ENCODE measurements at regions not wholly inside any gene's neighbourhood (a gene's known extent, or its start where the extent isn't known, plus 50 kb on each side); places are given as distances from the start of the nearest gene placed in this dataset.
A peak's percentile ranks its signal among the peaks of the same experiment; 100 is the strongest.

DNA sequence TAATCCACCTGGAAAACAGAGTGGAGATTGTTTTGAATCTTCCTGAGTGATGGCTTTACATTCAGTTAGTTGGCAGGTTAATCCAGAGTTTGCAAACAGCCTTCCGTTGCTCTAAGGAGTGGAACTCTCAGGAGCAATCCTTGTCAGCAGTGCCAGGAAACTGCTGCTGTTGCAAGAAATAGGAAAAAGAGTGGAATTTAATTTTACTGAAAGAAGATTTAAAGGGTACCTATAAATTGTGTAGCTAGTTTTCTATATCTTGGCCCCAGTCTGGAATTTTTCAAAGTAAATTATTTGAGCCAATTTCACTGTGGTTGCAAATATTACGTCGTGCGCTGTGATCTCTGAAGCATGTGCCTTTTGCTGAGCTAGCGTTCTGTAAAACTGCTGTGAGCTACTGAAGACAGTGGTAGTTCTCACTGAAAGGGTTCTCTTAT lies 55.5 kb upstream of the SLC5A12 start:
- Histone ChIP-seq H3K27me3 (ENCODE audit: control insufficient read depth, insufficient read depth, low read length) (no peaks in the 10 kb centered on the region), H3K4me2 (ENCODE audit: low read length) (peak overlapping the region; percentile 61), H3K9ac (ENCODE audit: low read depth, low read length) (peak overlapping the region; percentile 1), H3K4me1 (ENCODE audit: control insufficient read depth, insufficient read depth, low read length) (peaks cover 23% of the 10 kb centered on the region), H3K36me3 (ENCODE audit: insufficient read depth, low read length) (no peaks in the 10 kb centered on the region), H3K9me3 (replicated peaks; ENCODE audit: low read length) (no peaks in the 10 kb centered on the region), H3K4me3 (ENCODE audit: low read length) (peak overlapping the region; percentile 43)

DNA sequence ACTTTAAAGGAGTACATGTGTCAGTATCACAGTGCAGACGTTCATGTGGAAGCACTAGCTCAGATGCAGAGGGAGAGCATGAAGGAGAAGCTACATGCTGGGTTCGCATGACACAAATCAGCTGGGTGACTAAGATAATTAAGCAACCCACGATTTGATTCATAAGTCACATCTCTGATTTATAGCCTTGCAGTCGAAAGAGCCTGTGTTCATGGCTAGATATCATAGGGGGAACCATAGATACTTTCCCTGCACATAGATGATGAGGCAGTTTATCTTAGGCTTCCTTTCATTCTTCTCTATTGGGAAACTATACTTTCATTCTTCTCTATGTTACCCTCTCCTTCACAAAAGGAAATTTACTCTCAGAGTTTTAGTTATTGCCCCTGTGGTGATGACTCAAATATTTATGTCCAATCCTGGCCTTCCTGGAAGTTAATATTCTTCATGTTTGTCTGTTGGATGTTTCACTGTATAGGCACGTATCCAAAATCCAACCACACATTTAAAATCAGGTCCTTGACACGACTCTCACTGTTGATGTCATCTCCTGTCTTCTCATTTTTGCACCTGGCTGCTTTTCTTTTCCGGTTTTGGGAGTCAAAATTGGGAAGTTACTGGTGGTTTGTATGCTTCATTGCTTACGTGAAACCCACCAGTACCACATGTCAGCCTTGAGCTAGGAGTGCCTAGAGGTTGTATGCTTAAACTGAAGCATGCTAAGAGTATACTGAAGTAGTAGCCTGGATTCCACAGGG lies 56.3 kb upstream of the SLC5A12 start:
- Histone ChIP-seq H3K4me1 (ENCODE audit: control insufficient read depth, insufficient read depth, low read length) (peaks cover 23% of the 10 kb centered on the region), H3K9me3 (replicated peaks; ENCODE audit: low read length) (no peaks in the 10 kb centered on the region), H3K4me3 (ENCODE audit: low read length) (peak overlapping the region; percentile 43), H3K4me2 (ENCODE audit: low read length) (peak overlapping the region; percentile 61), H3K36me3 (ENCODE audit: insufficient read depth, low read length) (no peaks in the 10 kb centered on the region), H3K9ac (ENCODE audit: low read depth, low read length) (peak overlapping the region; percentile 1), H3K27me3 (ENCODE audit: control insufficient read depth, insufficient read depth, low read length) (no peaks in the 10 kb centered on the region)

DNA sequence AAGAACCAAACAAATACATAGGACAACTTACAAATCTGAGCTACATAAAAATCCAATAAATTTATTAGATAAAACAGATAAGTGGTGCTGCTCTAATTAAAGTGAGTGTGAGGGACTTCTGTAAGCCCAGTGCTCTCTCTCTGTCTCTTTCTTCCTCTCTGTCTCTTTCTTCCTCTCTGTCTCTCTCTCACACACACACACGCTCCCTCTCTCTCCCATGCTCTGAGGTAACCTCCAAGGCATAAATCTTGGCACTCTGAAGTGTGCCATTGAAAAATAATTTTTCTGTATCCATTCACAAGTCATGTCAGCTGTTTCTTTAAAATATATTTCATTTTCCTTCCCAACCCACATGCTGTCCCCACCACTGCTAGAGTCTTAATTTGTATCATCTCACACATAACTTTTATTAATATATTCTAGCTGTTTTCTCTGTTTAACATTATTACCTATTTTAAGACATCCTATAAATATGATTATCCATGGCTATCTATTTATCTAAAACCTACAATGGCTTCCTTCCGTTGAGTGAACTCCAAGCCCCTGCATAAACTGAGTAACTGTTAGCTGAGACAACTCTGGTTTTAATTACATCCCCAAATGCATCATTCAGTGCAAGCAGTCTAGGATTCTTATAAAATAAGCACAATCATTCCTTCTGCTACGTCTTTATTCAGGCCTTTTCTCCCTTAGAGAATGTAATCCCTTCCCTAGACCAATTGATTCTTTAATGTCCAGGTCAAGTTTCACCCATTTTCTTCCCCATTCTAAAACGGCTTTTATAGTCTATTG lies 57.4 kb upstream of the SLC5A12 start:
- Histone ChIP-seq H3K4me3 (ENCODE audit: low read length) (no peak overlapping the region), H3K36me3 (ENCODE audit: insufficient read depth, low read length) (no peaks in the 10 kb centered on the region), H3K4me1 (ENCODE audit: control insufficient read depth, insufficient read depth, low read length) (peaks cover 23% of the 10 kb centered on the region), H3K4me2 (ENCODE audit: low read length) (no peak overlapping the region), H3K9ac (ENCODE audit: low read depth, low read length) (no peak overlapping the region), H3K27me3 (ENCODE audit: control insufficient read depth, insufficient read depth, low read length) (no peaks in the 10 kb centered on the region), H3K9me3 (replicated peaks; ENCODE audit: low read length) (peaks cover 6% of the 10 kb centered on the region)

DNA sequence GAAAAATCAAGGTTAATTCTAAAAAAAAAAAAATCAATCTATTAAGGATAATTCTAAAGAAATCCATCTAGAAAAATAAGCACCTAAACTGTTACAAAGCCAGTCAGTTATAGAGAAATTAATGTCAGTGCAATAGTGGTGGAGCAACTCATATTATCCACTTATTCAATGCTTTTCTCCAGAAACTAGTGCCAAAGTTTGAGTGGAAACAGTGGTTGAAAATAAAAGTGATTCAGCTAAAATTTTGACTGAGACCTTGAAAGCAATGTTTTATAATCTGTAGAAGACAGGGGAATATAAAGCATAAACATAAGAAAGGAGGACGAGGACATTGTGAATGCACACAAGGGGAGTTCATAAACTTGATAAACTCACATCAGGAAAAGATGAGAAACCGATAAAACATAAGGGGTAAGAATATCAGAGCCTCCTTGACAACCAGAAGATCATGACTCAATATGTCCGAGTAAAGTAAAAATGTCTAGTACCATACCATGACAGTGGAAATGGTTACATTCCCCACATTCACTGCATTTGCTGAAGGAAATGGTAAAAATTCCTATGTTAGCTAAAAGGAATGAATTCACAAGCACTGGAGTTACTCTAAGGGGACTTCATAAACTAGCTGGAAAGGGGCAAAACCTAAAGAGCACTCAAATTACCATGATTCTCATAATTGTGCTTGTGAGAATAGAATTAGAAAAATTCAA lies 58.7 kb upstream of the SLC5A12 start:
- H3K9me3 ChIP-seq (replicated peaks; ENCODE audit: low read length): peaks cover 7% of the 10 kb centered on the region
- peaks cover 23% of the 10 kb centered on the region for H3K4me1 ChIP-seq (ENCODE audit: control insufficient read depth, insufficient read depth, low read length)
- no peak overlapping the region for H3K9ac ChIP-seq (ENCODE audit: low read depth, low read length)
- no peak overlapping the region for H3K4me3 ChIP-seq (ENCODE audit: low read length)
- H3K36me3 ChIP-seq (ENCODE audit: insufficient read depth, low read length): no peaks in the 10 kb centered on the region
- no peaks in the 10 kb centered on the region for H3K27me3 ChIP-seq (ENCODE audit: control insufficient read depth, insufficient read depth, low read length)
- no peak overlapping the region for H3K4me2 ChIP-seq (ENCODE audit: low read length)

DNA sequence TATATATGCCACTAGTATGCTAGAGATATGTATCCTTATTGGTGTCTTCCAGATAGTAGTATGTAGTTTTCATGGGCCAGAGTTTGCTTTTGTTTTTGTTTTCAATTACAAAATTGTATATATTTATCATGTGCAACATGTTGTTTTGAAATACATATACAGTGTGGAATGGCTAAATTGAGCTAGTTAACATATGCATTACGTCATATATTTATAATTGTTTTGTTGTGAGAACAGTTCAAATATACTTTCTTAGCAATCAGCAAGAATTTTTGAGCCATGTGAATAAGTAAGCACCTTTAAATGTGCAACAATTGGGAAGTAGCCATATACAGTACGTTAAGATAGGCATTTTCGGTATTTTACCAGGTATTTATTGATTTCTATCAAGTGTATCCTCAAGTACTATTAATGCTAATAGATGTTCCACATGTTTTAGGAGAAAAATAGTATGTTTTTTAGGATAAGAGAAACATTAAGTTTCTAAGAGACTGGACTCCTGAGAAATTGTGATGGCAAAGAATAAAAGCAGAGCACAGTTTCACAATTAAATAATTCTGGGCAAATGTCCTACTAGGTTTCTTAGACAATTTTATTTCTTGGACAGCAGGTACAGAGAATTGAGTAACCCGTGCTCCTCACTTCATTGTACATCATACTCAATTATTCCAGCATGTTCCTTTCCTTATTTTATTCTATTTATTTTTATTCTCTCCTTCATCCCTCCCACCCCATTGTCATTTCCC lies 60.5 kb upstream of the SLC5A12 start:
- peaks cover 22% of the 10 kb centered on the region for H3K4me1 ChIP-seq (ENCODE audit: control insufficient read depth, insufficient read depth, low read length)
- peaks cover 7% of the 10 kb centered on the region for H3K9me3 ChIP-seq (replicated peaks; ENCODE audit: low read length)
- H3K36me3 ChIP-seq (ENCODE audit: insufficient read depth, low read length): no peaks in the 10 kb centered on the region
- H3K9ac ChIP-seq (ENCODE audit: low read depth, low read length): no peak overlapping the region
- no peak overlapping the region for H3K4me3 ChIP-seq (ENCODE audit: low read length)
- H3K4me2 ChIP-seq (ENCODE audit: low read length): no peak overlapping the region
- no peaks in the 10 kb centered on the region for H3K27me3 ChIP-seq (ENCODE audit: control insufficient read depth, insufficient read depth, low read length)

DNA sequence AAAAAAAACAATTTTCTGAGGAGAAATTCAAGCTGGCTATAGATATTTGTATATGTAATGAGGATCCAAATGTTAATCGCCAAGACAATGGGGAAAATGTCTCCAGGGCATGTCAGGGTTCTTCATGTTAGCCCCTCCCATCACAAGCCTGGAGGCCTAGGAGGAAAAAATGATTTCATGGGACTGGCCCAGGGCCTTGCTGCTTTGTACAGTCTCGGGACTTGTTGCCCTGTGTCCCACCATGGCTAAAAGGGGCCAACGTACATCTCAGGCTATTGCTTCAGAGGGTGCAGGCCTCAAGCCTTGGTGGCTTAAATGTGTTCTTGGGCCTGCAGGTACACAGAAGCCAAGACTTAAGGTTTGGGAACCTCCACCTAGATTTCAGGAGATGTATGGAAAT lies 62.1 kb upstream of the SLC5A12 start:
- no peak overlapping the region for H3K9ac ChIP-seq (ENCODE audit: low read depth, low read length)
- H3K4me2 ChIP-seq (ENCODE audit: low read length): no peak overlapping the region
- H3K4me3 ChIP-seq (ENCODE audit: low read length): no peak overlapping the region
- no peaks in the 10 kb centered on the region for H3K27me3 ChIP-seq (ENCODE audit: control insufficient read depth, insufficient read depth, low read length)
- H3K4me1 ChIP-seq (ENCODE audit: control insufficient read depth, insufficient read depth, low read length): peaks cover 7% of the 10 kb centered on the region
- no peaks in the 10 kb centered on the region for H3K36me3 ChIP-seq (ENCODE audit: insufficient read depth, low read length)
- peaks cover 7% of the 10 kb centered on the region for H3K9me3 ChIP-seq (replicated peaks; ENCODE audit: low read length)

DNA sequence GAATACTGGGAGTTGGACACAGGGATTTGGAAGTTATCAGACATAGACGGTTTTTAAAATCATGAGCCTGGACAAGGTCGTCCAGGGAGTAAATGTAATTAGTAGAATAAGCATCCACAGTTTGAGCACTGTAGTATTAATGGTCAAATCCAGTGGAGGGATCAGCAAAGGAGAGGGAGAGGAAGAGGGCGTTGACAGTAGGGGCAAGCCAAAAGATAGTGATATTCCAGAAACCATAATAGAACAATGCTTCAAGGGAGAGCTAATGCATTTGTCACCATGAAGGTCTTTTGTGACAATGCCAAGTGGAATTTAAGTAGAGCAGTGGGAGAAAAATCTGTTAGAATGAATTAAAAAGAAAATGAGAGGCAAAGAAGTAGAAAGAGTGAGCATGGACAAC lies 68.9 kb upstream of the SLC5A12 start:
- Histone ChIP-seq H3K27me3 (ENCODE audit: control insufficient read depth, insufficient read depth, low read length) (no peaks in the 10 kb centered on the region), H3K4me1 (ENCODE audit: control insufficient read depth, insufficient read depth, low read length) (peaks cover 5% of the 10 kb centered on the region), H3K4me3 (ENCODE audit: low read length) (no peak overlapping the region), H3K36me3 (ENCODE audit: insufficient read depth, low read length) (no peaks in the 10 kb centered on the region), H3K9me3 (replicated peaks; ENCODE audit: low read length) (no peaks in the 10 kb centered on the region), H3K9ac (ENCODE audit: low read depth, low read length) (no peak overlapping the region), H3K4me2 (ENCODE audit: low read length) (no peak overlapping the region)

DNA sequence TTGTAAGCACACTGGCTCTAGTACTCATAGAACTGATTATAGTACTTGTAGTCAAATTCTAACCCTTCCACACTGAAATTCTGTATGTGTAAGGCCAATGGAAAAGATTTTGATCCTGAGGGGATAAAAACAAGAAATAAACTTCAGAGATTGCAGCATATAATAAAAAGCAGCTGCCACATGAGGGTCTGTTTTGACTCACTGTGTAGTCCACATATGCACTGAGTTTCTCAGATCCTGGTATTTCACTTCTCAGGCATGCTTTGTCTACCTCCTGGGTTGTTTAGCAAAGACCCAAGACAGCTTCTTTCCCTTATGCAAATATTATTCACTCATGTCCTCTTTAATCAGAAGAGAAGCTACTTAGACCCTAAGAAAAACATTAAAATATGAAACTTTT lies 71.1 kb upstream of the SLC5A12 start:
- Histone ChIP-seq H3K9me3 (replicated peaks; ENCODE audit: low read length) (no peaks in the 10 kb centered on the region), H3K4me3 (ENCODE audit: low read length) (no peak overlapping the region), H3K4me2 (ENCODE audit: low read length) (no peak overlapping the region), H3K36me3 (ENCODE audit: insufficient read depth, low read length) (no peaks in the 10 kb centered on the region), H3K9ac (ENCODE audit: low read depth, low read length) (no peak overlapping the region), H3K27me3 (ENCODE audit: control insufficient read depth, insufficient read depth, low read length) (no peaks in the 10 kb centered on the region), H3K4me1 (ENCODE audit: control insufficient read depth, insufficient read depth, low read length) (no peaks in the 10 kb centered on the region)

DNA sequence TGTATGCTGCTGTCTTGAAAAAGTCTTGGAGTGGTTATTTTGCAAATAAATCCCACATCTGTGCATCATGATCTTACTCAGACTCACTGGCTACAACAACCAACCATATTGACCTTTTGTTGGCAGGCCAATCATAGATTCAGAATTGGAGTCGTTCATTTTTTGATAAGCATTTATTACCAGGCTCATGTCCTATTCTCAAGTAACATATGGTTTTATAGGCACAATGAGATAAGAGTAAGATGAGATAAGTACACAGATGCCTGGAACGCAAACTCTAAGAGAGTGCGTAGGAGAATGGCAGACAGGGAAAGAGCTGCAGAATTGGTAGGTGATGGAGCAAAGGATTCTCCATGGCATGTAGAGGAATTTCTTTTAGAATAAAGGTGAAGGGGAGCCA lies 71.6 kb upstream of the SLC5A12 start:
- no peaks in the 10 kb centered on the region for H3K36me3 ChIP-seq (ENCODE audit: insufficient read depth, low read length)
- no peaks in the 10 kb centered on the region for H3K4me1 ChIP-seq (ENCODE audit: control insufficient read depth, insufficient read depth, low read length)
- H3K4me2 ChIP-seq (ENCODE audit: low read length): no peak overlapping the region
- H3K27me3 ChIP-seq (ENCODE audit: control insufficient read depth, insufficient read depth, low read length): no peaks in the 10 kb centered on the region
- no peaks in the 10 kb centered on the region for H3K9me3 ChIP-seq (replicated peaks; ENCODE audit: low read length)
- H3K9ac ChIP-seq (ENCODE audit: low read depth, low read length): no peak overlapping the region
- no peak overlapping the region for H3K4me3 ChIP-seq (ENCODE audit: low read length)

DNA sequence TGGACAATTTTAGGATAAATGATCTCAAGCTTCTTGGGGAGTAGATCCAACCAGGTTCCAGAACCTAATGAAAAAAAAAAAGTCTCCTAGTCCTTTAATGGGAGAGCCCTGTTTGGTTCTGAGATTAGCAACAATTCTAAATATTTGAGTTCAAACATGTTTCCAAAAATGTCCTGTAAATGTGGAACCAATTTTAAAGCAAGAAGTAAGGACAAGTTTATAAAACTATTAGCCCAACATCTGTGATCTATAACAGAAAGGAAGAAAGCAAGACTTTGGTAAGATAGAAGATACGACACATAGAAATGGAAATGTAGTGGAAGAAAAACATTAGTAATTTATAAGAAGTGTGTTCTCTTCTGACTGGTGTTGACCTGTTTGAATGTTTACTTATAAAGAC lies 79.7 kb upstream of the SLC5A12 start:
- Histone ChIP-seq H3K4me2 (ENCODE audit: low read length) (no peak overlapping the region), H3K4me1 (ENCODE audit: control insufficient read depth, insufficient read depth, low read length) (peaks cover 9% of the 10 kb centered on the region)

DNA sequence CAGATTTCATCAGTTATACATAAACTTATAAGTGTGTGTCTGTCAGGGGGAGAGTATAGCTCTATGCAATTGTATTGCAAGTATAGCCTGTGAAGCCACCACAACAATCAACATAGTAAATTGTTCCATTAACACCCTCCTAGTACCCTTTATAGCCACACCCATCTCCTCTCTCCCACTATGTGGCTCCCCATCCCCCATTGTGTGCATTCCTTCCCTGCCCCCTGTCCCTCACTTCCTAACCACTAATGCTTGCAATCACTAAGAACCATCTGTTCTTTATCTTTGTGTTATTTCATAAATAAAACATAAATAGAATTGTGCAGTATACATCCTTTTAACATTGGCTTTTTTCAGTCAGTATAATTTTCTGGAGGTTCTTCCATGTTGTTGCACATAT lies 83.1 kb upstream of the SLC5A12 start:
- Histone ChIP-seq H3K36me3 (ENCODE audit: insufficient read depth, low read length) (no peaks in the 10 kb centered on the region), H3K9ac (ENCODE audit: low read depth, low read length) (no peak overlapping the region), H3K9me3 (replicated peaks; ENCODE audit: low read length) (no peaks in the 10 kb centered on the region)

More for the DNA sequence above, 79.7 kb upstream of the SLC5A12 start:
- no peak overlapping the region for H3K9ac ChIP-seq (ENCODE audit: low read depth, low read length)
- H3K36me3 ChIP-seq (ENCODE audit: insufficient read depth, low read length): no peaks in the 10 kb centered on the region
- no peak overlapping the region for H3K4me3 ChIP-seq (ENCODE audit: low read length)
- no peaks in the 10 kb centered on the region for H3K27me3 ChIP-seq (ENCODE audit: control insufficient read depth, insufficient read depth, low read length)
- no peaks in the 10 kb centered on the region for H3K9me3 ChIP-seq (replicated peaks; ENCODE audit: low read length)

More for the DNA sequence above, 83.1 kb upstream of the SLC5A12 start:
- Histone ChIP-seq H3K27me3 (ENCODE audit: control insufficient read depth, insufficient read depth, low read length) (no peaks in the 10 kb centered on the region), H3K4me2 (ENCODE audit: low read length) (no peak overlapping the region), H3K4me3 (ENCODE audit: low read length) (no peak overlapping the region), H3K4me1 (ENCODE audit: control insufficient read depth, insufficient read depth, low read length) (peaks cover 9% of the 10 kb centered on the region)
